ENCODE measurements at regions not wholly inside any gene's neighbourhood (a gene's known extent, or its start where the extent isn't known, plus 50 kb on each side); places are given as distances from the start of the nearest gene placed in this dataset.

GRCh38 chr4:14193601-14194000 is 566.1 kb upstream of the BOD1L1 start:
- Histone ChIP-seq H3K9me2 (replicated peaks; ENCODE audit: control insufficient read depth, low read length) (no peaks in the 10 kb centered on the region), H3F3A (ENCODE audit: control insufficient read depth, insufficient read depth) (no peaks in the 10 kb centered on the region), H3K27me3 (ENCODE audit: control insufficient read depth, low read length) (no peaks in the 10 kb centered on the region), H4K20me1 (ENCODE audit: control insufficient read depth, insufficient read depth, low read depth, low read length) (no peaks in the 10 kb centered on the region), H3K4me1 (ENCODE audit: control insufficient read depth, low read length) (no peaks in the 10 kb centered on the region), H3K4me3 (ENCODE audit: low read length) (no peak overlapping the region), H3K36me3 (ENCODE audit: control insufficient read depth, low read length) (no peaks in the 10 kb centered on the region), H3K9me3 (ENCODE audit: control insufficient read depth, insufficient read depth, low read length) (no peaks in the 10 kb centered on the region; the same call in 1 of the 2 replicates), H3K27ac (ENCODE audit: low read depth, low read length) (no peak overlapping the region), H3K4me2 (ENCODE audit: low read length) (no peak overlapping the region), H3K79me2 (ENCODE audit: control insufficient read depth, low read length) (no peaks in the 10 kb centered on the region)
- TF ChIP-seq EZH2phosphoT487 (IDR thresholded peaks at IDR 0.05; ENCODE audit: borderline replicate concordance, low read length), result no peak
- TF ChIP-seq CTCF (IDR thresholded peaks at IDR 0.05; ENCODE audit: low read depth, low read length, poor library complexity, severe bottlenecking), result no peak

- no peaks in the 10 kb centered on the region for H3K27me3 ChIP-seq (ENCODE audit: control insufficient read depth, low read length)
- H3K4me3 ChIP-seq (ENCODE audit: low read length), result no peak overlapping the region
- no peaks in the 10 kb centered on the region for H3K9me2 ChIP-seq (replicated peaks; ENCODE audit: control insufficient read depth, low read length)
- no peaks in the 10 kb centered on the region for H3F3A ChIP-seq (ENCODE audit: control insufficient read depth, insufficient read depth)
- H3K9me3 ChIP-seq (ENCODE audit: control insufficient read depth, insufficient read depth, low read length), result no peaks in the 10 kb centered on the region
- no peaks in the 10 kb centered on the region for H3K4me1 ChIP-seq (ENCODE audit: control insufficient read depth, low read length)
- H3K79me2 ChIP-seq (ENCODE audit: control insufficient read depth, low read length), result no peaks in the 10 kb centered on the region
- no peak overlapping the region for H3K4me2 ChIP-seq (ENCODE audit: low read length)
- no peaks in the 10 kb centered on the region for H3K36me3 ChIP-seq (ENCODE audit: control insufficient read depth, low read length)
- no peak for TF ChIP-seq CTCF (IDR thresholded peaks at IDR 0.05; ENCODE audit: low read depth, low read length, poor library complexity, severe bottlenecking)
- TF ChIP-seq EZH2phosphoT487 (IDR thresholded peaks at IDR 0.05; ENCODE audit: borderline replicate concordance, low read length), result no peak
- H4K20me1 ChIP-seq (ENCODE audit: control insufficient read depth, insufficient read depth, low read depth, low read length), result no peaks in the 10 kb centered on the region
- no peak overlapping the region for H3K27ac ChIP-seq (ENCODE audit: low read depth, low read length)
Observed at GRCh38 chr4:14196131-14196530, 568.6 kb upstream of the BOD1L1 start.

- no peaks in the 10 kb centered on the region for H3F3A ChIP-seq (ENCODE audit: control insufficient read depth, insufficient read depth)
- no peaks in the 10 kb centered on the region for H3K27me3 ChIP-seq (ENCODE audit: control insufficient read depth, low read length)
- TF ChIP-seq CTCF (IDR thresholded peaks at IDR 0.05; ENCODE audit: low read depth, low read length, poor library complexity, severe bottlenecking), result no peak
- TF ChIP-seq EZH2phosphoT487 (IDR thresholded peaks at IDR 0.05; ENCODE audit: borderline replicate concordance, low read length), result no peak
Observed at GRCh38 chr4:14215116-14215770, 587.7 kb upstream of the BOD1L1 start.

More at GRCh38 chr4:14215116-14215770, 587.7 kb upstream of the BOD1L1 start:
- Histone ChIP-seq H4K20me1 (ENCODE audit: control insufficient read depth, insufficient read depth, low read depth, low read length) (no peaks in the 10 kb centered on the region), H3K79me2 (ENCODE audit: control insufficient read depth, low read length) (no peaks in the 10 kb centered on the region), H3K4me3 (ENCODE audit: low read length) (no peak overlapping the region), H3K27ac (ENCODE audit: low read depth, low read length) (no peak overlapping the region), H3K9me3 (ENCODE audit: control insufficient read depth, insufficient read depth, low read length) (no peaks in the 10 kb centered on the region), H3K9me2 (replicated peaks; ENCODE audit: control insufficient read depth, low read length) (no peaks in the 10 kb centered on the region), H3K4me2 (ENCODE audit: low read length) (no peak overlapping the region), H3K4me1 (ENCODE audit: control insufficient read depth, low read length) (no peaks in the 10 kb centered on the region), H3K36me3 (ENCODE audit: control insufficient read depth, low read length) (no peaks in the 10 kb centered on the region)

Measured in DOHH2 (cell line).